Gastrocnemius medialis (tissue), 4 donors: ENCODE measurements at regions not wholly inside any gene's neighbourhood (a gene's known extent, or its start where the extent isn't known, plus 50 kb on each side); places are given as distances from the start of the nearest gene placed in this dataset.

ENCODE experiments used
- CTCF ChIP-seq, 5 experiments: fragments of 450-650 bp in 3 of 5; fragments of 200-600 bp in 2 of 5; sonication (generic) in 2 of 5; IDR thresholded peaks in 4 of 5; conservative IDR thresholded peaks in 1 of 5; 1 replicate in 4 of 5; 2 replicates in 1 of 5; pipeline ENCODE4 v1.5.1; 2016 to 2019; ENCODE audit warnings: antibody characterized with exemption in 5 of 5, mild to moderate bottlenecking in 3 of 5, moderate library complexity in 3 of 5
- POLR2A ChIP-seq, 2 donors: fragments of 450-650 bp; IDR thresholded peaks; one replicate each; pipeline ENCODE4 v1.6.1; 2017; ENCODE audit warnings: antibody characterized with exemption in 2 of 2, mild to moderate bottlenecking in 2 of 2, moderate library complexity in 2 of 2

DNA sequence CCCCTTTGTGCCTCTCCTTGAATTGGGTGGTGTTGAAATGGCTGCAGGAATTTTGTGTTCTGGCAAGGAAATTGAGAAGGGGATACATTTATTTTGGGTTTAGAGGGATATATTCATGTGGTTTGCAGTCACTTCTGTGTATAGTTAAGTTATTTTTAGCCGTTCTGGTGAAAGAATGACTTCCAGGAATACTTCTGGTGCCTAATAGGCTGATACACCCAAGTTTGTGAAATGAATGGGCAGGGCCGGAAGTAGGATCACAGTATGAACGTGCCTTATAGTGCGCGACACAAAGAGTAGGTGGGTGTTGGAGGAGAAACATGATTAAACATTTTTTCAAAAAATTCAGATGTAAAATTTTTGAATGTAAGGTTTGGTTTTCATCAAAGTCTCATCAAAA lies 168.6 kb upstream of the ATP5MC3 start:
- TF ChIP-seq POLR2A (IDR thresholded peaks at IDR 0.05) (no peak), CTCF (IDR thresholded peaks at IDR 0.05 in 4 of 5, conservative IDR thresholded peaks at IDR 0.05 in 1 of 5) (no peak)
